ENCODE measurements at regions not wholly inside any gene's neighbourhood (a gene's known extent, or its start where the extent isn't known, plus 50 kb on each side); places are given as distances from the start of the nearest gene placed in this dataset.

- DNase-seq (ENCODE audit: low read depth in 2 of 2), result no peak
Measured at GRCh38 chr15:68871507-68871906, 50.8 kb upstream of the ANP32A start.

- DNase-seq (ENCODE audit: low read depth in 2 of 2), result no peak
Measured at GRCh38 chr15:68874788-68875187, 54.1 kb upstream of the ANP32A start.

- peak; percentile 76 to 91 for DNase-seq (ENCODE audit: low read depth in 2 of 2)
Measured at GRCh38 chr15:68875377-68876116, 54.8 kb upstream of the SPESP1 start.

GRCh38 chr15:68877626-68878025, 52.7 kb upstream of the SPESP1 start:
- DNase-seq (ENCODE audit: low read depth in 2 of 2), result no peak

GRCh38 chr15:68880382-68880781, 49.9 kb upstream of the SPESP1 start:
- no peak for DNase-seq (ENCODE audit: low read depth in 2 of 2)

Measured in dermis microvascular lymphatic vessel endothelial cell (primary cell).